ENCODE measurements at regions not wholly inside any gene's neighbourhood (a gene's known extent, or its start where the extent isn't known, plus 50 kb on each side); places are given as distances from the start of the nearest gene placed in this dataset.

DNA sequence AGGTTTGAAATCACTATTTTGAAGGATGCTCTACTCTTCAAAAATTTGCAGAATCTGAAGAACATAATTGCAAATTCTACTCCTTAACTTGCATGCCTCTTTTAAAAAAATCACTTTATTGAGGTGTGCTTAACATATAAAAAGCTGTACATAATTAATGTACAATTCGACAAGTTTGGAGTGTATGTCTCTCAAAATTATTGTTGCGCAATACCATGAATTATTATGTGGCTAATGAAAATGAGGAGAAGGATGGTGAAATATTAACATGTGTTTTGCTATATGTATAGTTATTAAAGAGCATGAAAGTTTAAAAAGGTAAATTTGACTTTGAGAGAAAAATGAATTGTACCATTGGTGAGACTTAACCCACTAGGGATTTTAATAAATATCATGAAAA lies 187.2 kb upstream of the MALRD1 start:
- H3K79me2 ChIP-seq (ENCODE audit: insufficient read depth, low read depth, low read length) = no peaks in the 10 kb centered on the region
- H3K4me3 ChIP-seq (ENCODE audit: low read depth, low read length, poor library complexity, severe bottlenecking) = no peak overlapping the region
- no peak for DNase-seq (ENCODE audit: low spot score)
- TF ChIP-seq CTCF (conservative IDR thresholded peaks at IDR 0.05; ENCODE audit: low read length) (no peak), EZH2phosphoT487 (IDR thresholded peaks at IDR 0.05; ENCODE audit: borderline replicate concordance, low read depth, low read length) (no peak)
- no peaks in the 10 kb centered on the region for H3K36me3 ChIP-seq (ENCODE audit: insufficient read depth, low read length)
- intact Hi-C loops (cut with micrococcal nuclease; ENCODE audit: unreplicated experiment) = no loop called here
- H4K20me1 ChIP-seq (ENCODE audit: insufficient read depth, low read length) = no peaks in the 10 kb centered on the region
- ChIA-PET POLR2A (interaction anchor here (1.1 kb wide), 1 partner anchor 8 kb away, joined by 3 read pairs; no protein-coding TSS in a partner anchor), CTCF (ENCODE audit: unreplicated experiment) (no interaction called here)
- no TSS peak for BruUV-seq (replicated peaks)
- H3K4me1 ChIP-seq (ENCODE audit: insufficient read depth, low read length, poor library complexity, severe bottlenecking) = no peaks in the 10 kb centered on the region
- no peak overlapping the region for H2AFZ ChIP-seq (ENCODE audit: low read length)
- no peaks in the 10 kb centered on the region for H3K9me3 ChIP-seq (ENCODE audit: low read length)
- no peak overlapping the region for H3K27ac ChIP-seq (ENCODE audit: low read depth, low read length, poor library complexity, severe bottlenecking)
- H3K9me2 ChIP-seq (ENCODE audit: insufficient read depth, low read length) = no peaks in the 10 kb centered on the region
- no peak overlapping the region for H3K4me2 ChIP-seq (ENCODE audit: low read length)

DNA sequence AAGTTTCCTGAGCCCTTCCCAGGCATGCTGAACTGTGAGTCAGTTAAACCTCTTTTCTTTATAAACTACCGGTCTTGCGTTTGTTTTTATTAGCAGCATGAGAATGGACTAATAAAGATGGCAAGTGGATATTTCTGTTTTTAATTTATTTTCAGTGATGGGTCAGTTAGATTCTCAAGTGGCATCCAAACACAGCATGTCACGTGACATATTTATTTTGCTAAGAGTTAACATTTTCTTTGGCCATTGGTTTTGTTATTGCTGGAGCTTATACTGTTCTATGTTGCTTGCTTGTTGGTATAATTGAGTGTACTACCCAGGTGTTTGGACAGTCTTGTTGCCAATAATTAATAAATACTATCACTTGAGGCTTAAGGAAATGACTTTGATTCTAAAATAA lies 181.7 kb upstream of the MALRD1 start:
- intact Hi-C loops (cut with micrococcal nuclease; ENCODE audit: unreplicated experiment) = no loop called here
- BruUV-seq (replicated peaks) = no TSS peak
- H3K9me3 ChIP-seq (ENCODE audit: low read length) = no peaks in the 10 kb centered on the region
- no peak overlapping the region for H2AFZ ChIP-seq (ENCODE audit: low read length)
- H3K36me3 ChIP-seq (ENCODE audit: insufficient read depth, low read length) = no peaks in the 10 kb centered on the region
- H3K27ac ChIP-seq (ENCODE audit: low read depth, low read length, poor library complexity, severe bottlenecking) = no peak overlapping the region
- no peaks in the 10 kb centered on the region for H3K79me2 ChIP-seq (ENCODE audit: insufficient read depth, low read depth, low read length)
- H4K20me1 ChIP-seq (ENCODE audit: insufficient read depth, low read length) = no peaks in the 10 kb centered on the region
- TF ChIP-seq CTCF (conservative IDR thresholded peaks at IDR 0.05; ENCODE audit: low read length) (no peak), EZH2phosphoT487 (IDR thresholded peaks at IDR 0.05; ENCODE audit: borderline replicate concordance, low read depth, low read length) (no peak)
- H3K4me3 ChIP-seq (ENCODE audit: low read depth, low read length, poor library complexity, severe bottlenecking) = no peak overlapping the region
- no peaks in the 10 kb centered on the region for H3K9me2 ChIP-seq (ENCODE audit: insufficient read depth, low read length)
- ChIA-PET CTCF (ENCODE audit: unreplicated experiment) (no interaction called here), POLR2A (no interaction called here)
- no peak for DNase-seq (ENCODE audit: low spot score)
- H3K4me1 ChIP-seq (ENCODE audit: insufficient read depth, low read length, poor library complexity, severe bottlenecking) = no peaks in the 10 kb centered on the region
- H3K4me2 ChIP-seq (ENCODE audit: low read length) = no peak overlapping the region

- Histone ChIP-seq H2AFZ (ENCODE audit: low read length) (no peak overlapping the region), H3K9me3 (ENCODE audit: low read length) (no peaks in the 10 kb centered on the region), H3K36me3 (ENCODE audit: insufficient read depth, low read length) (no peaks in the 10 kb centered on the region), H3K79me2 (ENCODE audit: insufficient read depth, low read depth, low read length) (no peaks in the 10 kb centered on the region), H3K27ac (ENCODE audit: low read depth, low read length, poor library complexity, severe bottlenecking) (no peak overlapping the region), H3K4me1 (ENCODE audit: insufficient read depth, low read length, poor library complexity, severe bottlenecking) (no peaks in the 10 kb centered on the region), H4K20me1 (ENCODE audit: insufficient read depth, low read length) (no peaks in the 10 kb centered on the region), H3K4me2 (ENCODE audit: low read length) (no peak overlapping the region), H3K9me2 (ENCODE audit: insufficient read depth, low read length) (no peaks in the 10 kb centered on the region), H3K4me3 (ENCODE audit: low read depth, low read length, poor library complexity, severe bottlenecking) (no peak overlapping the region)
- ChIA-PET POLR2A (interaction anchor here (1.4 kb wide), 1 partner anchor 8 kb away, joined by 3 read pairs; no protein-coding TSS in a partner anchor), CTCF (ENCODE audit: unreplicated experiment) (no interaction called here)
- intact Hi-C loops (cut with micrococcal nuclease; ENCODE audit: unreplicated experiment) = no loop called here
- TF ChIP-seq EZH2phosphoT487 (IDR thresholded peaks at IDR 0.05; ENCODE audit: borderline replicate concordance, low read depth, low read length) (no peak), CTCF (conservative IDR thresholded peaks at IDR 0.05; ENCODE audit: low read length) (no peak)
- BruUV-seq (replicated peaks) = no TSS peak
- no peak for DNase-seq (ENCODE audit: low spot score)
Measured at GRCh38 chr10:18868919-18869318, 179.7 kb upstream of the MALRD1 start.
